Natural killer cell (primary cell): ENCODE measurements at regions not wholly inside any gene's neighbourhood (a gene's known extent, or its start where the extent isn't known, plus 50 kb on each side); places are given as distances from the start of the nearest gene placed in this dataset.

Experiments used
- ATAC-seq, 3 donors: fragments of 150-1000 bp in 2 of 3; fragments of 200-7000 bp in 1 of 3; cut with Tn5 transposase; 1 replicate in 1 of 3; 2 replicates in 2 of 3; pipeline ENCODE4 v1.10.0; 2021; ENCODE audit warnings: mild to moderate bottlenecking in 2 of 3, moderate library complexity in 2 of 3
- DNase-seq, 2 donors: peaks; one replicate each; pipeline versions ENCODE4 v3.0.0 to v3.0.0-alpha.2; 2013 to 2021; ENCODE audit warnings: mixed read lengths in 1 of 2
- H3K27ac ChIP-seq: one replicate; pipeline ENCODE4 v1.5.1; 2013; ENCODE audit warnings: mild to moderate bottlenecking, low read length
- H3K27me3 ChIP-seq: one replicate; pipeline ENCODE4 v1.6.1; 2013; ENCODE audit warnings: low read length; ENCODE audit not compliant: control insufficient read depth, insufficient read depth
- H3K36me3 ChIP-seq: one replicate; pipeline ENCODE4 v1.6.1; 2013; ENCODE audit warnings: low read length; ENCODE audit not compliant: control insufficient read depth, insufficient read depth
- H3K4me1 ChIP-seq: one replicate; pipeline ENCODE4 v1.6.1; 2013; ENCODE audit warnings: low read length; ENCODE audit not compliant: control insufficient read depth, insufficient read depth
- H3K4me3 ChIP-seq: one replicate; pipeline ENCODE4 v1.5.1; 2013; ENCODE audit warnings: low read length
- H3K9me3 ChIP-seq: one replicate; pipeline ENCODE4 v1.6.1; 2013; ENCODE audit warnings: low read length; ENCODE audit not compliant: control insufficient read depth, insufficient read depth
- H3K27ac Mint-ChIP-seq, 2 donors: one replicate each; pipeline ENCODE4 v1.8.0; 2022; ENCODE audit warnings: mild to moderate bottlenecking in 2 of 2, mixed read lengths in 2 of 2, moderate library complexity in 1 of 2
- H3K27me3 Mint-ChIP-seq, 2 donors: one replicate each; pipeline ENCODE4 v1.8.0; 2022; ENCODE audit warnings: low read depth in 2 of 2, mixed read lengths in 2 of 2
- H3K36me3 Mint-ChIP-seq: one replicate; pipeline ENCODE4 v1.8.0; 2022; ENCODE audit warnings: mixed read lengths
- H3K4me1 Mint-ChIP-seq, 2 donors: one replicate each; pipeline ENCODE4 v1.8.0; 2022; ENCODE audit warnings: mixed read lengths in 2 of 2
- H3K4me3 Mint-ChIP-seq: one replicate; pipeline ENCODE4 v1.8.0; 2022; ENCODE audit warnings: mild to moderate bottlenecking, moderate library complexity, mixed read lengths
- H3K9me3 Mint-ChIP-seq, 2 donors: one replicate each; pipeline ENCODE4 v1.8.0; 2022; ENCODE audit warnings: mixed read lengths in 2 of 2
- CTCF ChIP-seq: fragments of 200-600 bp; IDR thresholded peaks from one replicate; pipeline ENCODE4 v1.8.0; 2022; ENCODE audit warnings: antibody characterized with exemption
- WGBS: methylation state at CpG from one replicate; pipeline ENCODE4 v1.1.7; 2013; ENCODE audit warnings: missing lambda C conversion rate; ENCODE audit not compliant: insufficient coverage; 5-methylcytosine and 5-hydroxymethylcytosine counted together
- intact Hi-C: fragments of 100-400 bp; cut with micrococcal nuclease; formaldehyde crosslinking; loops from one replicate; pipeline ENCODE4 v1.14.2; 2022

GRCh38 chr18:76699923-76700322 lies 122.4 kb upstream of the ZNF236 start:
- Histone ChIP-seq H3K4me3 (no peak overlapping the region), H3K27ac (no peak overlapping the region), H3K9me3 (no peaks in the 10 kb centered on the region), H3K36me3 (no peaks in the 10 kb centered on the region), H3K4me1 (no peaks in the 10 kb centered on the region), H3K27me3 (no peaks in the 10 kb centered on the region)
- no peak for DNase-seq
- no peak for ATAC-seq
- no peak overlapping the region for H3K4me3 Mint-ChIP-seq
- no peak for TF ChIP-seq CTCF
- H3K9me3 Mint-ChIP-seq, result no peaks in the 10 kb centered on the region
- H3K27me3 Mint-ChIP-seq, result peaks cover 22 to 75% of the 10 kb centered on the region in 2 donors
- 92% methylated on average over 11 of the region's 11 CpGs for WGBS
- peaks cover 0 to 5% of the 10 kb centered on the region in 2 donors for H3K4me1 Mint-ChIP-seq
- H3K36me3 Mint-ChIP-seq, result no peaks in the 10 kb centered on the region
- intact Hi-C loops, result no loop called here
- H3K27ac Mint-ChIP-seq, result no peak overlapping the region

- no peaks in the 10 kb centered on the region for H3K4me1 ChIP-seq
- H3K27me3 Mint-ChIP-seq, result peaks cover 35 to 80% of the 10 kb centered on the region in 2 donors
- no peak for TF ChIP-seq CTCF
- no peak overlapping the region for H3K27ac Mint-ChIP-seq
- no peak overlapping the region for H3K4me3 Mint-ChIP-seq
- no peaks in the 10 kb centered on the region for H3K27me3 ChIP-seq
- ATAC-seq, result no peak
- peaks cover 0 to 5% of the 10 kb centered on the region in 2 donors for H3K4me1 Mint-ChIP-seq
- no peak overlapping the region for H3K27ac ChIP-seq
- no peaks in the 10 kb centered on the region for H3K36me3 Mint-ChIP-seq
- no peak for DNase-seq
- 28% methylated on average over 13 of the region's 13 CpGs for WGBS
- no peaks in the 10 kb centered on the region for H3K9me3 ChIP-seq
- H3K4me3 ChIP-seq, result no peak overlapping the region
- H3K36me3 ChIP-seq, result no peaks in the 10 kb centered on the region
- intact Hi-C loops, result no loop called here
- no peaks in the 10 kb centered on the region for H3K9me3 Mint-ChIP-seq
These were observed 124.9 kb upstream of the ZNF236 start for GRCh38 chr18:76697441-76697901.

- Mint-ChIP-seq H3K9me3 (no peaks in the 10 kb centered on the region), H3K4me3 (no peak overlapping the region), H3K4me1 (peaks cover 3% of the 10 kb centered on the region in 2 donors), H3K27ac (no peak overlapping the region), H3K27me3 (peaks cover 48 to 79% of the 10 kb centered on the region in 2 donors), H3K36me3 (no peaks in the 10 kb centered on the region)
- peaks cover 6% of the 10 kb centered on the region for H3K27me3 ChIP-seq
- H3K4me1 ChIP-seq, result peaks cover 2% of the 10 kb centered on the region
- no peak overlapping the region for H3K4me3 ChIP-seq
- 70% methylated on average over 5 of the region's 7 CpGs for WGBS
- ATAC-seq (no peak), DNase-seq (no peak)
- H3K36me3 ChIP-seq, result no peaks in the 10 kb centered on the region
- intact Hi-C loops, result no loop called here
- no peaks in the 10 kb centered on the region for H3K9me3 ChIP-seq
- H3K27ac ChIP-seq, result no peak overlapping the region
- TF ChIP-seq CTCF, result no peak
These were observed 130.6 kb upstream of the ZNF236 start for GRCh38 chr18:76691800-76692199.

GRCh38 chr18:76689646-76690264 lies 132.6 kb upstream of the ZNF236 start:
- no peaks in the 10 kb centered on the region for H3K36me3 ChIP-seq
- intact Hi-C loops, result no loop called here
- Mint-ChIP-seq H3K9me3 (no peaks in the 10 kb centered on the region), H3K36me3 (no peaks in the 10 kb centered on the region), H3K4me1 (peaks cover 6 to 9% of the 10 kb centered on the region in 2 donors), H3K27ac (no peak overlapping the region), H3K4me3 (no peak overlapping the region), H3K27me3 (peaks cover 40 to 66% of the 10 kb centered on the region in 2 donors)
- peaks cover 6% of the 10 kb centered on the region for H3K27me3 ChIP-seq
- H3K9me3 ChIP-seq, result no peaks in the 10 kb centered on the region
- TF ChIP-seq CTCF, result no peak
- H3K4me3 ChIP-seq, result no peak overlapping the region
- H3K27ac ChIP-seq, result no peak overlapping the region
- 74% methylated on average over 7 of the region's 7 CpGs for WGBS
- DNase-seq, result no peak
- peaks cover 2% of the 10 kb centered on the region for H3K4me1 ChIP-seq
- ATAC-seq, result no peak
